Small intestine (tissue), 7 donors: ENCODE measurements at regions not wholly inside any gene's neighbourhood (a gene's known extent, or its start where the extent isn't known, plus 50 kb on each side); places are given as distances from the start of the nearest gene placed in this dataset.

ENCODE experiments used
- DNase-seq, 2 donors: peaks; one replicate each; pipeline versions ENCODE4 v3.0.0 to v3.0.0-alpha.2; 2013
- FAIRE-seq: peaks from 2 replicates; lab custom pipeline; 2012; peaks lifted over from hg19 to GRCh38; lab: Jason Lieb, UNC
- H3K27ac ChIP-seq, 3 donors: one replicate each; pipeline ENCODE4 v1.5.1; 2013; ENCODE audit warnings: low read length in 2 of 3, mild to moderate bottlenecking in 2 of 3, control low read depth in 1 of 3, inconsistent platforms in 1 of 3, low read depth in 1 of 3, moderate library complexity in 1 of 3
- H3K27me3 ChIP-seq, 3 donors: one replicate each; pipeline ENCODE4 v1.6.1; 2013; ENCODE audit warnings: low read length in 3 of 3, inconsistent platforms in 1 of 3; ENCODE audit not compliant: control insufficient read depth in 3 of 3, insufficient read depth in 3 of 3
- H3K36me3 ChIP-seq, 3 donors: one replicate each; pipeline ENCODE4 v1.6.1; 2013; ENCODE audit warnings: low read length in 3 of 3, inconsistent platforms in 1 of 3, low read depth in 1 of 3, mild to moderate bottlenecking in 1 of 3, moderate library complexity in 1 of 3; ENCODE audit not compliant: control insufficient read depth in 3 of 3, insufficient read depth in 2 of 3
- H3K4me1 ChIP-seq, 3 donors: one replicate each; pipeline ENCODE4 v1.6.1; 2013; ENCODE audit warnings: low read length in 2 of 3, inconsistent platforms in 1 of 3, low read depth in 1 of 3, mild to moderate bottlenecking in 1 of 3, moderate library complexity in 1 of 3; ENCODE audit not compliant: control insufficient read depth in 3 of 3, insufficient read depth in 2 of 3
- H3K4me3 ChIP-seq, 3 donors: one replicate each; pipeline ENCODE4 v1.5.1; 2013; ENCODE audit warnings: low read length in 3 of 3, control low read depth in 1 of 3, inconsistent platforms in 1 of 3, low read depth in 1 of 3, mild to moderate bottlenecking in 1 of 3, moderate library complexity in 1 of 3
- H3K9me3 ChIP-seq, 2 donors: one replicate each; pipeline ENCODE4 v1.6.1; 2013; ENCODE audit warnings: low read depth in 1 of 2, low read length in 1 of 2; ENCODE audit not compliant: control insufficient read depth in 2 of 2, insufficient read depth in 1 of 2
- WGBS, 3 donors: extraction: QIAGEN DNeasy Blood & Tissue Kit; methylation state at CpG; one replicate each; pipeline ENCODE4 v1.1.7; 2013; 5-methylcytosine and 5-hydroxymethylcytosine counted together
- donor health status: healthy with polysubstance abuse.
- donor health status: control.
- donor health status: control.
- donor health status: Bipolar disorder and iron deficiency.
- donor health status: healthy.

- Histone ChIP-seq H3K9me3 (no peaks in the 10 kb centered on the region), H3K4me1 (peaks cover 0 to 3% (median 0%) of the 10 kb centered on the region in 3 donors), H3K27ac (no peak overlapping the region), H3K4me3 (no peak overlapping the region), H3K36me3 (no peaks in the 10 kb centered on the region), H3K27me3 (no peaks in the 10 kb centered on the region)
- 90 to 96% (median 92%) methylated on average over 8 of the region's 8 CpGs for WGBS, 3 donors
- FAIRE-seq: no peak
- DNase-seq: no peak
Observed at GRCh38 chr9:108062680-108063079, 573.1 kb upstream of the KLF4 start.

DNA sequence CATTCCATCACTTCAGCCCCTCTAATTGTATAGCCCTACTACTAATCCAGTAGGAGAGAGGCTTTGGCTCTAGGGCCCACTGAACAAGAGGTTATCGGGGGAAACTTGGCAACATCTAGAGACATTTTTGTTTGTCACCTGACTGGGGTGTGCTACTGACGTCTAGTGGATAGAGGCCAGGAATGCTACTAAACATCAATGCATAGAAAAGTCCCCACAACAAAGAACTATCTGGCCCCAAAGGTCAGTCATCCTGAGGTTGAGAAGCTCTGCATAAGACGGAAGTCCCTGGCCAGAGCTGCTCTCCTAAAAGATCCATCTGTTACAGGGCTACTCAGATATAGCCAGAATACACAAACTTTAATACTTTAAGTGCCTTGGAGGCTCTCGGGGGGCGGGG is 570.6 kb upstream of the KLF4 start:
- Histone ChIP-seq H3K4me3 (no peak overlapping the region), H3K36me3 (no peaks in the 10 kb centered on the region), H3K4me1 (peaks cover 0 to 3% (median 0%) of the 10 kb centered on the region in 3 donors), H3K9me3 (no peaks in the 10 kb centered on the region), H3K27ac (no peak overlapping the region), H3K27me3 (no peaks in the 10 kb centered on the region)
- 76 to 92% (median 90%) methylated on average over 5 of the region's 5 CpGs for WGBS, 3 donors
- no peak for FAIRE-seq
- no peak for DNase-seq

GRCh38 chr9:108058135-108058814 is 568.7 kb upstream of the KLF4 start:
- no peak for DNase-seq
- 56 to 67% (median 59%) methylated on average over 6 of the region's 6 CpGs for WGBS, 3 donors
- Histone ChIP-seq H3K27me3 (no peaks in the 10 kb centered on the region), H3K27ac (no peak overlapping the region), H3K4me3 (no peak overlapping the region), H3K4me1 (peaks cover 3 to 12% (median 3%) of the 10 kb centered on the region in 3 donors), H3K36me3 (no peaks in the 10 kb centered on the region), H3K9me3 (no peaks in the 10 kb centered on the region)
- no peak for FAIRE-seq

DNA sequence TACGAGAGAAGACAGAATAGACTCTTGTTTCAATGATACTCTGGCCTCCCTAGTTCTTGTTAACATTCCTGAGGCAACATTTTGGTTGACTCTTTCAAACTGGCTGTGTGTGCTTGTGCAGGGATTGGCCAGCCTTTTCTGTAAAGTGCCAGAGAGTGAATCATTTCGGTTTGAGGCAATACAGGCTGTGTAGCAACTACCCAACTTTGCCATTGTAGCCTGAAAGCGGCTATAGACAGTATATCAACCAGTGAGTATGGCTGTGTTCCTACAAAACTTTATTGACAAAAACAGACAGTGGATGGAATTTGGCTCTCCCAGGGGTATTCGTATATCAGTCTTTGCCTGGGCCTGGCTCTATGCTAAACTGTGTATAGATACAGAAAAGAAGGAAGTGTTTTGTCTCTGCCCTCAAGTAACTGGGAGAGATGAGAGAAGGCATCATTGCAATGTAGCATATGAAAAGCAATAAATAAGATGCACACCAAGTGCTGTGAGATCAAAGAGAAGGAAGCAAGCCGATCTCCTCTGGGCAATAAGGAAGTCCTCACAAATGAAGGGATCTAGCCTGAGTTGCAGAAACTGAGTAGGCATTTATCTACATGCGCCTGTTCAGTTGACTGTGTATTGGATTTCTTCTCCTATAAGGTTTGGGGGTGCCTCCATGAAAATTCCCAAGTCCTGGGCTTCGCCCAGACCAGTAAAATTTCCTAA is 568.0 kb upstream of the KLF4 start:
- Histone ChIP-seq H3K9me3 (no peaks in the 10 kb centered on the region), H3K36me3 (no peaks in the 10 kb centered on the region), H3K4me1 (peaks cover 3 to 15% (median 3%) of the 10 kb centered on the region in 3 donors), H3K4me3 (no peak overlapping the region), H3K27ac (peak overlapping the region in 1 of 3 donors; percentile 29), H3K27me3 (no peaks in the 10 kb centered on the region)
- 41 to 55% (median 51%) methylated on average over 7 of the region's 7 CpGs for WGBS, 3 donors
- DNase-seq (peak in 1 of 2 donors; percentile 55), FAIRE-seq (no peak)

DNA sequence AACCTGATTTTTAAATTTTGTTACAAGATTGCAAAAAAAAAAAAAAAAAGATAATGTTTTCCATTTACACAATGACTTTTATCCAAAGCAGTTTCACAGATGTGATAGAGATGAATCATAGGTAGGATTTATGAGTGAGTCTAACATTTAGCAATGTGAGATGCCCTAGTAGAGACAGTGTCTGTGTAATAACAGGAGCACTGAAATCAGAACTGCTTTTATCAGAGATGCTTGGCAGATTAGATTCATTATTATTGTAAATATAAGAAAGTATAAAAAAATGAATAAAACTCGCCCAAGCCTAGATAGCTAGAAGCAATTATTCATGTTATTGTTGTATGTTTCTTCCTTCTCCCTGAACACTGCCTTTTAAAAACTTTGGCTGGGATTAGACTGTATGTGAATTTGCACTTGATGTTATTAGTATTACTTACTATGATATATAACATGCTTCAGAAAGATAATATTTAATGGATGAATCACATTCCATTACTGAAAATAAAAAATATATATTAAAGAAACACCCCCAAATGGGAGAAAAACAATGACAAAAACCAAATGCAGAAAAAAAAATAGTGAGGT is 567.3 kb upstream of the KLF4 start:
- Histone ChIP-seq H3K36me3 (no peaks in the 10 kb centered on the region), H3K4me3 (no peak overlapping the region), H3K27me3 (no peaks in the 10 kb centered on the region), H3K27ac (no peak overlapping the region), H3K4me1 (peaks cover 3 to 15% (median 3%) of the 10 kb centered on the region in 3 donors), H3K9me3 (no peaks in the 10 kb centered on the region)
- 39 to 52% (median 46%) methylated on average over 1 of the region's 1 CpG for WGBS, 3 donors
- no peak for DNase-seq
- no peak for FAIRE-seq

DNA sequence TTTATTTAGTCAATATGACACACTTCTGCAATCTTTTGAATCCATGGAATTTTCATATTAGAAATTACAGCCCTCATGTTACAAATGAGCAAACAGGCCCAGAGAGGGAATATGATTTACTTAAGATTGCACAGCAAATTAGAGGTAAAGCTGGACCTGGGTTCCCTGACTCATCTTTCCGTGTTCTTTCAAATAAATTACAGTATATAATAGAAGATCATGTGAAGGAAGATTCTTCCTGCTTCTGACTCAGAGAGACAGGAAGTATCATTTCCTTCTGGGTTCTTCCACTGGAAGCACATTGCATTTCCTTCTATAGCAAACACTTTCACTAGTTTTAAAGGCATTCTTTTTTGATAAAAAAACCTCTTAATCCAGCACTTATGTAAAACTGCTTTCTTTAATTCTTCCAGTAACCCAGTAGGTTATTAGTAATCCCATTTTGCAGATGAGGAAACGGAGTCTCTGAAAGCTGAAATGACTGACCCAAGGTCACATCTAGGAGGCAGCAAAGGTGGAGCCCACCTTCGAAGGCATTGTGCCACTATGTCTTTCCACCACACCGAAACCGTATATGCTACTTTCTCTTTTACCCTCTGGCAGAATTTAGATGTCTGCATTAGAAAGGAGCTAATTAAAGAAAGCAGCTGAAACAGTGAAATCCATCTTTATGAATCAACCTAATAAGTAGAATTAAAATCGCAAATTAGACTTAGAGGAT is 566.7 kb upstream of the KLF4 start:
- no peak for FAIRE-seq
- Histone ChIP-seq H3K9me3 (no peaks in the 10 kb centered on the region), H3K27ac (no peak overlapping the region)

GRCh38 chr9:108054131-108054630 is 564.6 kb upstream of the KLF4 start:
- no peak overlapping the region for H3K4me3 ChIP-seq
- H3K27me3 ChIP-seq: no peaks in the 10 kb centered on the region
- H3K9me3 ChIP-seq: no peaks in the 10 kb centered on the region
- WGBS, 3 donors: 45 to 60% (median 51%) methylated on average over 3 of the region's 3 CpGs
- H3K36me3 ChIP-seq: no peaks in the 10 kb centered on the region
- FAIRE-seq (no peak), DNase-seq (no peak)
- H3K27ac ChIP-seq: peak overlapping the region in 1 of 3 donors; percentile 33
- H3K4me1 ChIP-seq: peaks cover 3 to 15% (median 3%) of the 10 kb centered on the region in 3 donors

More for the DNA sequence above, 566.7 kb upstream of the KLF4 start:
- DNase-seq: no peak
- 67 to 73% (median 72%) methylated on average over 6 of the region's 6 CpGs for WGBS, 3 donors
- H3K4me3 ChIP-seq: no peak overlapping the region
- peaks cover 3 to 15% (median 3%) of the 10 kb centered on the region in 3 donors for H3K4me1 ChIP-seq
- H3K27me3 ChIP-seq: no peaks in the 10 kb centered on the region
- H3K36me3 ChIP-seq: no peaks in the 10 kb centered on the region

DNA sequence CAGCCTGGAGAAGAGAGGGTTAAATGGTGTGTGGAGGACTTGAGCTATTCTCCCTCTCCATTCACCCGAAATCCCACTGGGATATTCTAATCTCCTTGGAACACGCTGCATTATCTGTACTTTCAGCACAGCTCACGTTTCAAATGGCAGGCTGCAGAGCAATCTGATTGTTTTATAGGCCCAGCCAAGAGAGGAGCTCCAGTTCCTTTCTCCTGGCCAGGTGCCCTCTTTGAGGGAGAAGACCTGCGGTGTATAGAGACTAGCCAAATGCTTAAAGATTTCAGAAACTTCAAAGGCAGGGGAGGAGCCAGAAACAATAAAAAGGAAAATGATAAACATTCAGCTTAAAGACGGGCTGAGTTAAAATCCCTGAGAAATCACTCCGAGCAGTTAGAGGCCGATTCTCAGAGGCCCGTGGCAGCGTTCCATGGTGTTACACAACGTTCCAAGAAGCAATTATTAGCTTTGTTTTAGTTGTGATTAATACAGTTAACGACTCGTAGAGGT is 564.0 kb upstream of the KLF4 start:
- Histone ChIP-seq H3K27ac (peak overlapping the region in 1 of 3 donors; percentile 33), H3K27me3 (no peaks in the 10 kb centered on the region), H3K4me3 (no peak overlapping the region), H3K9me3 (no peaks in the 10 kb centered on the region), H3K4me1 (peaks cover 3 to 15% (median 3%) of the 10 kb centered on the region in 3 donors), H3K36me3 (no peaks in the 10 kb centered on the region)
- DNase-seq: peak; percentile 69 to 74
- 5 to 31% (median 24%) methylated on average over 12 of the region's 12 CpGs for WGBS, 3 donors
- no peak for FAIRE-seq
